CD4-positive, alpha-beta T cell (primary cell): ENCODE measurements at regions not wholly inside any gene's neighbourhood (a gene's known extent, or its start where the extent isn't known, plus 50 kb on each side); places are given as distances from the start of the nearest gene placed in this dataset.

Experiments
- ATAC-seq: fragments of 200-7000 bp; cut with Tn5 transposase; one replicate; pipeline ENCODE4 v1.10.0; 2022; ENCODE audit warnings: mild to moderate bottlenecking; ENCODE audit not compliant: poor library complexity
- CTCF ChIA-PET: fragments of 350-600 bp; sonication (Branson Sonifier 250); formaldehyde crosslinking; loops from one replicate; lab custom pipeline; 2021; ENCODE audit warnings: antibody characterized with exemption, inconsistent platforms; lab: Charles Lee
- POLR2A ChIA-PET: fragments of 350-600 bp; sonication (Branson Sonifier 250); formaldehyde crosslinking; loops from one replicate; lab custom pipeline; 2021; ENCODE audit warnings: antibody characterized with exemption, inconsistent platforms; lab: Charles Lee
- DNase-seq, 14 experiments: peaks; one replicate each; pipeline ENCODE4 v3.0.0-alpha.2; 2013 to 2020; ENCODE audit warnings: mixed read lengths in 2 of 14
- H3K27ac ChIP-seq, 2 donors: one replicate each; pipeline versions ENCODE4 v1.5.1 to v1.7.0; 2013; ENCODE audit warnings: low read length in 2 of 2, low read depth in 1 of 2, mild to moderate bottlenecking in 1 of 2
- H3K27me3 ChIP-seq, 2 experiments: 1 replicate in 1 of 2; 2 replicates in 1 of 2; pipeline versions ENCODE4 v1.6.1 to v1.7.0; 2013; ENCODE audit warnings: low read length in 2 of 2, control low read depth in 1 of 2, mild to moderate bottlenecking in 1 of 2, moderate library complexity in 1 of 2; ENCODE audit not compliant: insufficient read depth in 2 of 2, control insufficient read depth in 1 of 2
- H3K36me3 ChIP-seq: one replicate; pipeline ENCODE4 v1.6.1; 2013; ENCODE audit warnings: low read length, control low read depth; ENCODE audit not compliant: insufficient read depth
- H3K4me1 ChIP-seq: one replicate; pipeline ENCODE4 v1.6.1; 2013; ENCODE audit warnings: low read length, control low read depth; ENCODE audit not compliant: insufficient read depth
- H3K4me3 ChIP-seq: one replicate; pipeline ENCODE4 v1.5.1; 2013; ENCODE audit warnings: mild to moderate bottlenecking, low read length, moderate library complexity
- H3K9me3 ChIP-seq, 2 experiments: 1 replicate in 1 of 2; 2 replicates in 1 of 2; pipeline versions ENCODE4 v1.6.1 to v1.7.0; 2013; ENCODE audit warnings: low read length in 2 of 2, mild to moderate bottlenecking in 2 of 2, control low read depth in 1 of 2, moderate library complexity in 1 of 2; ENCODE audit not compliant: control insufficient read depth in 1 of 2, insufficient read depth in 1 of 2
- H3K27ac Mint-ChIP-seq: one replicate; pipeline ENCODE4 v1.8.0; 2020; ENCODE audit warnings: mixed read lengths
- H3K27me3 Mint-ChIP-seq: one replicate; pipeline ENCODE4 v1.8.0; 2021; ENCODE audit warnings: mixed read lengths
- H3K36me3 Mint-ChIP-seq: one replicate; pipeline ENCODE4 v1.8.0; 2021; ENCODE audit warnings: low read depth, mixed read lengths
- H3K4me1 Mint-ChIP-seq: one replicate; pipeline ENCODE4 v1.8.0; 2021; ENCODE audit warnings: low read depth, mixed read lengths
- H3K4me3 Mint-ChIP-seq: one replicate; pipeline ENCODE4 v1.8.0; 2020; ENCODE audit warnings: mild to moderate bottlenecking, mixed read lengths
- H3K9me3 Mint-ChIP-seq: one replicate; pipeline ENCODE4 v1.8.0; 2020; ENCODE audit warnings: mixed read lengths
- intact Hi-C, 2 experiments: fragments of 100-400 bp; cut with DNase I in 1 of 2; cut with micrococcal nuclease in 1 of 2; formaldehyde crosslinking; loops; one replicate each; pipeline versions ENCODE4 v1.15.1 to v1.9.0; 2023 to 2025; cut with DNase I, micrococcal nuclease
- TF ChIP-seq, protein P1 (sequence below): fragments of 200-600 bp; IDR thresholded peaks from one replicate; pipeline ENCODE4 v1.8.0; 2022; ENCODE audit warnings: antibody characterized with exemption, mild to moderate bottlenecking

- no peaks in the 10 kb centered on the region for H3K27me3 Mint-ChIP-seq
- no peaks in the 10 kb centered on the region for H3K4me1 Mint-ChIP-seq
- TF ChIP-seq, protein P1, sequence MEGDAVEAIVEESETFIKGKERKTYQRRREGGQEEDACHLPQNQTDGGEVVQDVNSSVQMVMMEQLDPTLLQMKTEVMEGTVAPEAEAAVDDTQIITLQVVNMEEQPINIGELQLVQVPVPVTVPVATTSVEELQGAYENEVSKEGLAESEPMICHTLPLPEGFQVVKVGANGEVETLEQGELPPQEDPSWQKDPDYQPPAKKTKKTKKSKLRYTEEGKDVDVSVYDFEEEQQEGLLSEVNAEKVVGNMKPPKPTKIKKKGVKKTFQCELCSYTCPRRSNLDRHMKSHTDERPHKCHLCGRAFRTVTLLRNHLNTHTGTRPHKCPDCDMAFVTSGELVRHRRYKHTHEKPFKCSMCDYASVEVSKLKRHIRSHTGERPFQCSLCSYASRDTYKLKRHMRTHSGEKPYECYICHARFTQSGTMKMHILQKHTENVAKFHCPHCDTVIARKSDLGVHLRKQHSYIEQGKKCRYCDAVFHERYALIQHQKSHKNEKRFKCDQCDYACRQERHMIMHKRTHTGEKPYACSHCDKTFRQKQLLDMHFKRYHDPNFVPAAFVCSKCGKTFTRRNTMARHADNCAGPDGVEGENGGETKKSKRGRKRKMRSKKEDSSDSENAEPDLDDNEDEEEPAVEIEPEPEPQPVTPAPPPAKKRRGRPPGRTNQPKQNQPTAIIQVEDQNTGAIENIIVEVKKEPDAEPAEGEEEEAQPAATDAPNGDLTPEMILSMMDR, result no peak
- H3K27me3 ChIP-seq, result no peaks in the 10 kb centered on the region
- H3K9me3 Mint-ChIP-seq, result peaks cover 13% of the 10 kb centered on the region
- no peaks in the 10 kb centered on the region for H3K4me1 ChIP-seq
- H3K36me3 ChIP-seq, result no peaks in the 10 kb centered on the region
- CTCF ChIA-PET, result no interaction called here
- ATAC-seq, result no peak
- no peak overlapping the region for H3K4me3 ChIP-seq
- POLR2A ChIA-PET, result no interaction called here
- peak in 1 of 14 experiments; percentile 5 for DNase-seq
- H3K27ac ChIP-seq, result no peak overlapping the region
- no peak overlapping the region for H3K4me3 Mint-ChIP-seq
- no peak overlapping the region for H3K27ac Mint-ChIP-seq
- H3K9me3 ChIP-seq, result peaks cover 0 to 9% of the 10 kb centered on the region in 2 experiments
- H3K36me3 Mint-ChIP-seq, result no peaks in the 10 kb centered on the region
- intact Hi-C loops, result no loop called here
Observed at GRCh38 chr4:170940043-170940724, 850.4 kb upstream of the AADAT start.

DNA sequence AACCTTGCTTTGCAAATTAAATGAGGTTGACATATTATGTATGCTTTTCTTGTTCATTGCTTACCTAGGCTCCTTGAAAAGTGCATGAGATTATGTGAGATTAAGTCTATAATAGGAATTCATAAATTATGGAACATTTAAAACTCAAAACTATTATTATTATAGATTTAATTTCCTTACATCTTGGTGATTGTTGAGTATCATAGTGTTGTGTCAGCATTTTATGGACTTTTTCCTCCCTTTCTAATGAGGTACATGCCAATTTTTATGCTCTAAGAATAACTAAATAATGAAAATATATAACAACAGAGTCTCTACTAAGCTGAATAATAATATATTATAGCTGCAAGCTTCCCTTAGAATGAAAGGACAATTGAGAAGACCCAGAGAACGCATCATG is 848.8 kb upstream of the AADAT start:
- Histone ChIP-seq H3K27ac (no peak overlapping the region), H3K4me1 (no peaks in the 10 kb centered on the region), H3K27me3 (no peaks in the 10 kb centered on the region), H3K36me3 (no peaks in the 10 kb centered on the region), H3K9me3 (peaks cover 0 to 9% of the 10 kb centered on the region in 2 experiments), H3K4me3 (no peak overlapping the region)
- ATAC-seq (no peak), DNase-seq (no peak)
- Mint-ChIP-seq H3K27me3 (no peaks in the 10 kb centered on the region), H3K4me3 (no peak overlapping the region), H3K27ac (no peak overlapping the region), H3K36me3 (no peaks in the 10 kb centered on the region), H3K4me1 (no peaks in the 10 kb centered on the region), H3K9me3 (peaks cover 13% of the 10 kb centered on the region)
- CTCF ChIA-PET, result no interaction called here
- TF ChIP-seq, protein P1, result no peak
- intact Hi-C loops, result no loop called here
- POLR2A ChIA-PET, result no interaction called here

- no peaks in the 10 kb centered on the region for H3K27me3 Mint-ChIP-seq
- no peak overlapping the region for H3K27ac Mint-ChIP-seq
- H3K9me3 Mint-ChIP-seq, result peaks cover 7% of the 10 kb centered on the region
- Histone ChIP-seq H3K27me3 (no peaks in the 10 kb centered on the region), H3K4me3 (no peak overlapping the region), H3K9me3 (peaks cover 0 to 5% of the 10 kb centered on the region in 2 experiments), H3K36me3 (no peaks in the 10 kb centered on the region), H3K27ac (no peak overlapping the region), H3K4me1 (no peaks in the 10 kb centered on the region)
- H3K4me1 Mint-ChIP-seq, result no peaks in the 10 kb centered on the region
- H3K36me3 Mint-ChIP-seq, result no peaks in the 10 kb centered on the region
- CTCF ChIA-PET, result no interaction called here
- ATAC-seq, result no peak
- POLR2A ChIA-PET, result no interaction called here
- no peak overlapping the region for H3K4me3 Mint-ChIP-seq
- DNase-seq, result no peak
- intact Hi-C loops, result no loop called here
- TF ChIP-seq, protein P1, result no peak
Observed at GRCh38 chr4:170931321-170931720, 841.6 kb upstream of the AADAT start.
